ENCODE measurements at regions not wholly inside any gene's neighbourhood (a gene's known extent, or its start where the extent isn't known, plus 50 kb on each side); places are given as distances from the start of the nearest gene placed in this dataset.
A peak's percentile ranks its signal among the peaks of the same experiment; 100 is the strongest.

- no peak overlapping the region for H3K4me3 ChIP-seq (ENCODE audit: low read depth, low read length)
- TF ChIP-seq CTCF (IDR thresholded peaks at IDR 0.05; ENCODE audit: low read depth, low read length), result no peak
Observed at GRCh38 chr4:189081826-189082225, 858.8 kb upstream of the FRG1 start.

- TF ChIP-seq CTCF (IDR thresholded peaks at IDR 0.05; ENCODE audit: low read depth, low read length), result no peak
- H3K4me3 ChIP-seq (ENCODE audit: low read depth, low read length), result no peak overlapping the region
Observed at GRCh38 chr4:189083769-189084168, 856.9 kb upstream of the FRG1 start.

GRCh38 chr4:189084671-189085070, 856.0 kb upstream of the FRG1 start:
- no peak overlapping the region for H3K4me3 ChIP-seq (ENCODE audit: low read depth, low read length)
- TF ChIP-seq CTCF (IDR thresholded peaks at IDR 0.05; ENCODE audit: low read depth, low read length), result no peak

- H3K4me3 ChIP-seq (ENCODE audit: low read depth, low read length), result no peak overlapping the region
- no peak for TF ChIP-seq CTCF (IDR thresholded peaks at IDR 0.05; ENCODE audit: low read depth, low read length)
Observed at GRCh38 chr4:189087971-189088370, 852.7 kb upstream of the FRG1 start.

- no peak for TF ChIP-seq CTCF (IDR thresholded peaks at IDR 0.05; ENCODE audit: low read depth, low read length)
- no peak overlapping the region for H3K4me3 ChIP-seq (ENCODE audit: low read depth, low read length)
Observed at GRCh38 chr4:189088780-189089179, 851.9 kb upstream of the FRG1 start.

- peak; percentile 79 for TF ChIP-seq CTCF (IDR thresholded peaks at IDR 0.05; ENCODE audit: low read depth, low read length)
Observed at GRCh38 chr4:189090174-189090814, 850.4 kb upstream of the FRG1 start.

GRCh38 chr4:189092581-189092980, 848.1 kb upstream of the FRG1 start:
- peak overlapping the region; percentile 22 for H3K4me3 ChIP-seq (ENCODE audit: low read depth, low read length)
- no peak for TF ChIP-seq CTCF (IDR thresholded peaks at IDR 0.05; ENCODE audit: low read depth, low read length)

More at GRCh38 chr4:189090174-189090814, 850.4 kb upstream of the FRG1 start:
- H3K4me3 ChIP-seq (ENCODE audit: low read depth, low read length), result no peak overlapping the region

All from WI38 (cell line).